Fibroblast of lung (primary cell): ENCODE measurements at regions not wholly inside any gene's neighbourhood (a gene's known extent, or its start where the extent isn't known, plus 50 kb on each side); places are given as distances from the start of the nearest gene placed in this dataset.
A peak's percentile ranks its signal among the peaks of the same experiment; 100 is the strongest.
"Not testable (repeated sequence)": the region's sequence is repeated elsewhere in the genome, so short reads cannot be mapped to it uniquely, and the experiment has no call there.

Experiments used
- DNase-seq, 2 donors: peaks; one replicate each; pipeline versions ENCODE4 v3.0.0 to v3.0.0-alpha.2; 2010; ENCODE audit warnings: low read depth in 2 of 2
- H2AFZ ChIP-seq: 2 replicates; pipeline ENCODE4 v1.5.1; 2012; ENCODE audit warnings: low read length, control low read depth, inconsistent platforms
- H3K27ac ChIP-seq: 2 replicates; pipeline ENCODE4 v1.5.1; 2011; ENCODE audit warnings: low read length, control low read depth; ENCODE audit not compliant: insufficient read depth
- H3K27me3 ChIP-seq: 2 replicates; pipeline ENCODE4 v1.5.1; 2011; ENCODE audit warnings: mild to moderate bottlenecking, low read length; ENCODE audit not compliant: control insufficient read depth, insufficient read depth
- H3K36me3 ChIP-seq: 2 replicates; pipeline ENCODE4 v1.5.1; 2011; ENCODE audit warnings: low read length; ENCODE audit not compliant: control insufficient read depth, insufficient read depth
- H3K4me1 ChIP-seq: 2 replicates; pipeline ENCODE4 v1.5.1; 2011; ENCODE audit warnings: low read length; ENCODE audit not compliant: control insufficient read depth, insufficient read depth; ENCODE audit errors: extremely low read depth
- H3K4me2 ChIP-seq: 2 replicates; pipeline ENCODE4 v1.5.1; 2011; ENCODE audit warnings: low read length, control low read depth; ENCODE audit not compliant: insufficient read depth; ENCODE audit errors: extremely low read depth
- H3K4me3 ChIP-seq, 4 experiments: fragments of 200-600 bp in 1 of 4; sonication (generic) in 1 of 4; replicated peaks in 1 of 4; 2 replicates each; pipeline ENCODE4 v1.5.1; 2011 to 2016; ENCODE audit warnings: low read length in 4 of 4, low read depth in 3 of 4, mild to moderate bottlenecking in 3 of 4, control low read depth in 2 of 4, inconsistent platforms in 1 of 4, mixed read lengths in 1 of 4; ENCODE audit not compliant: insufficient read depth in 1 of 4; ENCODE audit errors: control extremely low read depth in 1 of 4
- H3K79me2 ChIP-seq: 2 replicates; pipeline ENCODE4 v1.5.1; 2012; ENCODE audit warnings: mild to moderate bottlenecking, low read length, inconsistent platforms; ENCODE audit not compliant: control insufficient read depth, insufficient read depth
- H3K9ac ChIP-seq: 2 replicates; pipeline ENCODE4 v1.5.1; 2011; ENCODE audit warnings: mild to moderate bottlenecking, low read length, control low read depth; ENCODE audit not compliant: insufficient read depth
- H3K9me3 ChIP-seq: 2 replicates; pipeline ENCODE4 v1.5.1; 2012; ENCODE audit warnings: low read depth, low read length; ENCODE audit not compliant: control insufficient read depth, insufficient read depth
- H4K20me1 ChIP-seq: 2 replicates; pipeline ENCODE4 v1.5.1; 2011; ENCODE audit warnings: low read length; ENCODE audit not compliant: control insufficient read depth, insufficient read depth; ENCODE audit errors: extremely low read depth

DNA sequence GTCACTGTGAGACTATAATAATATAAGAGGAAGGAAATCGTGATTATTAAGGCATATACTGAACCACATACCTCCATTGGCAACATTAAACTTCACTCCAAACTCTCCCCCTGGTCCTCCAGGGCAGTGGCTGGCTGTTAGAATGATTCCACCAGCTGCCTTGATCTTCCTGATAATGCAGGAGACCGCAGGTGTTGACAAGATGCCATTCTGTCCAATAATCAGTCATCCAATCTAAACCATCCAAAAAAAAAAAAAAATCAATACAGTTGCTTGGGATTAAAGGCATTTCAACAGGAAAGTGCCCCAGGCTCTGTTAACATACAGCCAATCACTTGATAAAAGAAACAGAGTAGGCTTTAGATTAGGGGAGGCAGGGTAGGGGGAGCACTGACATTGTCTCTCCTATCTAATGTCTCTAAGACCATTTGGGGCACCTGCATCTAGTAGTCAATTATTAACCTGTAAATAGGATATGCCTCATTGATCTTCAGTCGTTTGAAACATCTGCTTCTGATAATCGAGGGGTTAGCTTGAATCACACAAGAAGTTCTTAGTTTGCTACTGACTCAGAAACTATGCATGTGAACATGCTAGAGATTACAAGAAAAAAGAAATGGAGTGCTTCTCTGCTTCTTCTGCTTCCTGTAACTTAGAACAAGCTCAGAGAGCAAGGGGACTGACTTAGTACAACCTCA lies 74.7 kb downstream of the FOXD4L6 start:
- not testable (repeated sequence) for H3K27ac ChIP-seq, H3K9me3 ChIP-seq, H4K20me1 ChIP-seq, H3K4me1 ChIP-seq, H3K27me3 ChIP-seq, H3K9ac ChIP-seq, H2AFZ ChIP-seq, H3K79me2 ChIP-seq, DNase-seq, H3K36me3 ChIP-seq, H3K4me3 ChIP-seq, H3K4me2 ChIP-seq

DNA sequence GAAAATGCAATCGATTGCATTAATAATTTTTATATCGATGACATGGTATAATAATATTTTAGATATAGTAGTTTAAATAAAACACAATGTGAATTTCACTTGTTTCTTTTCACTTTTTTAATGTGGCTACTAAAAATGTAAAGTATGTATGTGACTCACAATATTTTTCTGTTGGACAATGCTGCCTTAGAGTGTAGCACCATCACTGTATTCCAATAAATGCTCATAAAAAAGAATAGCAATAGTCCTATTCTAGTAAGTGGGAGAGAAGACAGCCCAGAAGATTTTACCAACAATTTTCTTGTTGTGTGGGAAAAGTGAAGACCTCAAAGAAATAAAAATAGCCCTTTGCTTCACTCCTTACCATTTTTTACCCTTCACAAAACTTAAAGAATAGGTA lies 79.8 kb downstream of the FOXD4L6 start:
- not testable (repeated sequence) for H3K9ac ChIP-seq, H3K4me2 ChIP-seq, H3K27me3 ChIP-seq, H3K4me3 ChIP-seq, H2AFZ ChIP-seq, H3K9me3 ChIP-seq, H3K36me3 ChIP-seq, H4K20me1 ChIP-seq, H3K79me2 ChIP-seq, H3K4me1 ChIP-seq, H3K27ac ChIP-seq
- peak in 1 of 2 donors; percentile 42 for DNase-seq

DNA sequence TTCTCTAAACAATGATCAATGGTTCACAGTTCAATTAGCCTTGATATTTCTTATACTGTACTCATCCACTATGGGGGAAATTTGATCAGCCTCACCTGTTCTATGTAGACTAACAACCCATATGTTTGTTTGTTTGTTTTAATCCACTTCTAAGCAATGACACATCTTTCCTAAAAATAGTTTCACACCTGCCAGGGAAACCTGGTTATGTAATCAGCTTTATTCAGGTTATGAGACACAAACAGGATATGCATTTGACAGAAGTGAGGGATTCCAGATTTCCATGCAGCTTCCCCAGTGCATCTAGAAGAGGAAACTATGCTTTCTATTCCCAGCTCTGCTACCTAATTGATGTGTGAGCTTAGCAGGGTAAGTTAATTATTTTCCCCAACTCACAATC lies 80.7 kb downstream of the FOXD4L6 start:
- H3K4me3 ChIP-seq, DNase-seq, H3K9me3 ChIP-seq, H3K79me2 ChIP-seq, H3K36me3 ChIP-seq, H3K27ac ChIP-seq, H3K4me1 ChIP-seq, H4K20me1 ChIP-seq, H3K27me3 ChIP-seq, H2AFZ ChIP-seq, H3K4me2 ChIP-seq, H3K9ac ChIP-seq: not testable (repeated sequence)

DNA sequence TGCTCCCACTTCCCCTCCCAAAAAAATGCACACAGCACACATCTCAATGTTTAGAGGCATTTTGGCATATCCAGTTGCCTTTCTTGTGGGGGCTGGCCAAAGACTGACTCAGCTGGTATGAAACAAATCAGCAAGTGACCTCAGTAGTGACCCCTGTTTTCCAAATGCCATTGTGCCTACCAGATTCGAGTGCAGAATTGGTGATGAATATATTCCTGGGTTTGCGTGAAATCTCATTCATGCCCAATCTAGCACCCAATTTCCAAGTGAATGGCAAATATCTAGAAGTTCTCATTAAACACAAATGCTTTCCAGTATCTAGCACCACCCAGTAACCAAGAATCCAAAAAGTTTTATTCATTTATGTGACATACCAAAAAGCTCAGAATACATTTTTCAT lies 83.6 kb downstream of the FOXD4L6 start:
- H3K4me3 ChIP-seq, H2AFZ ChIP-seq, H3K79me2 ChIP-seq, H3K27me3 ChIP-seq, H3K27ac ChIP-seq, H3K4me1 ChIP-seq, H3K9ac ChIP-seq, H3K36me3 ChIP-seq, H3K4me2 ChIP-seq, H4K20me1 ChIP-seq, H3K9me3 ChIP-seq: not testable (repeated sequence)
- DNase-seq = peak in 1 of 2 donors; percentile 6

DNA sequence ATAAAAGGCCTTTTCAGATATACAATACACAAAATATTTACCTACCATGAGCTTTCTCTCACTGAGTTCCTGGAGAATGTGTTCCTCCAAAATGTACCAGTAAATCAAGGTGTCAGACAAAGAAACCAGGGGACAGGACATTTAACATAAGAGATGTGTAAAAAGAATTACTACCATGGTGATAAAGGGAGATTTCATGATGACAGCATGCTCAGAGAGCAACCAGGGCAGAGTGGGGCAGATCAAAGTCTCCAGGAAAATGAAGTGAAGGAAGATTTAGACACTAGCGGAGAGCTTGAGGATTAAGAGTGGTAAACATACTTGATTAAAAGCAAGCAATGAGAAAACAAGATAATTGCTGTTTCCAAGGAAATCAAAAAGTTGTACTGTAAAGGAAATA lies 85.0 kb downstream of the FOXD4L6 start:
- not testable (repeated sequence) for H3K4me1 ChIP-seq, H3K27me3 ChIP-seq, H3K9me3 ChIP-seq, H3K79me2 ChIP-seq, H3K27ac ChIP-seq, H3K4me3 ChIP-seq, H3K36me3 ChIP-seq, H3K9ac ChIP-seq, DNase-seq, H4K20me1 ChIP-seq, H3K4me2 ChIP-seq, H2AFZ ChIP-seq

DNA sequence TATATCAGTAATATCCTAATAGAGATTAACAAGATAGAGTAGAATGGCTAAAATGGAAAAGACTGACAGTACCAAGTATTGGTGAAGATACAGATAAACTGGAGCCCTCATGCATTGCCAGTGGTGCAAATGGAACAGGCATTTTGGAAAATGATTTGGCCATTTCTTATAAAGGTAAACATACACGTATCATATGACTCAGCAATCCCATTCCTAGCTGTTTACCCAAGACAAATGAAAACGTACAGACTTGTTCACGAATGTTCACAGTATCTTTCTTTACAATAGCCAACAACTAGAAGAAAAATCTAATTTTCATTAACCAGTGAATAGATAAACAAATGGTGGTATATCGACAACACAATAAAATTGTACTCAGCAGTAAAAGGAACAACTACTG lies 86.4 kb downstream of the FOXD4L6 start:
- not testable (repeated sequence) for H2AFZ ChIP-seq, H4K20me1 ChIP-seq, H3K9me3 ChIP-seq, H3K9ac ChIP-seq, DNase-seq, H3K79me2 ChIP-seq, H3K4me3 ChIP-seq, H3K27me3 ChIP-seq, H3K4me2 ChIP-seq, H3K36me3 ChIP-seq, H3K4me1 ChIP-seq, H3K27ac ChIP-seq

DNA sequence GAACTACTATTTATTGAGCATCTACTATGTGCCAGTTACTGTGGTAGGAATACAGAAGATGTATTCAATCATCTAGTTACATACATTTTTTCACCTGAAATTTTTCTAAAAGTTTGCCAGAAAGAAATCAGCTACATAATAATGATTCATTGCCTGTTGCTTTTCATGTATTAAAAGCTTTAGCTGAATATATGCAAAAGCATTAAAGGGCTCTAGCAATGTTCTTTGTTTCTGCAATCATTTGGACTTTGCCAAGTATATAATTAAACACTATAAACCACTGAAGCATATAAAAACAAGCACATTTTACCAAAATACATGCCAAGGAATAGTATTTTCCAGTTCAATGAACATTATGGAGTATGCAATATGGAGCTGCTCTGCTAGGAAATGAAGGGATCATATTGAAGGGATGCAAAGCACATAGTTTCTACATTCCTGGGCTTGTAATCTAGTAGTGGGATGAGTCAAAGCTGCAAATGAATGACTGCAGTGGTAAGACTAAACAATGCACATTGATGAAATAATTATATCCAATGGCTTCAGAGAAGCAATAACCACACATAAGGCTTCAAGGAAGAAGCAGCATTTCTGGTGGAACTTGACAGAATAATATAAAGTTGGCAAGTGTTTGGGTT lies 87.7 kb downstream of the FOXD4L6 start:
- not testable (repeated sequence) for H3K27ac ChIP-seq, H3K36me3 ChIP-seq, H3K9me3 ChIP-seq, H3K27me3 ChIP-seq, H3K4me2 ChIP-seq, H4K20me1 ChIP-seq, H2AFZ ChIP-seq, H3K9ac ChIP-seq, H3K4me1 ChIP-seq, H3K4me3 ChIP-seq, H3K79me2 ChIP-seq
- peak in 1 of 2 donors; percentile 20 for DNase-seq
